A549 (cell line): ENCODE measurements at regions not wholly inside any gene's neighbourhood (a gene's known extent, or its start where the extent isn't known, plus 50 kb on each side); places are given as distances from the start of the nearest gene placed in this dataset.
A peak's percentile ranks its signal among the peaks of the same experiment; 100 is the strongest.

Experiments used
- ATAC-seq, 2 experiments: fragments of 200-7000 bp in 1 of 2; fragments of >200 bp in 1 of 2; cut with Nextera tagmentation in 1 of 2; cut with Tn5 transposase in 1 of 2; 3 replicates each; pipeline versions ENCODE4 v1.8.0 to v1.9.1; 2018 to 2020; ENCODE audit warnings: mild to moderate bottlenecking in 1 of 2, moderate library complexity in 1 of 2
- CTCF ChIA-PET: fragments of 300-600 bp; sonication (Branson Sonifier 250); formaldehyde crosslinking; extraction: SDS; loops from one replicate; lab custom pipeline; 2021; ENCODE audit warnings: antibody characterized with exemption, inconsistent platforms; lab: Yijun Ruan, JAX
- POLR2A ChIA-PET: fragments of 350-600 bp; formaldehyde crosslinking; extraction: SDS; loops from one replicate; lab custom pipeline; 2021; ENCODE audit warnings: antibody characterized with exemption, inconsistent platforms; lab: Yijun Ruan, JAX
- DNase-seq, 2 experiments: peaks; one replicate each; pipeline versions ENCODE4 v3.0.0 to v3.0.0-alpha.2; 2011 to 2016; ENCODE audit warnings: low read depth in 1 of 2, low spot score in 1 of 2
- FAIRE-seq: peaks from 2 replicates; lab custom pipeline; 2011; peaks lifted over from hg19 to GRCh38; lab: Jason Lieb, UNC
- H3K27ac ChIP-seq, 2 experiments: fragments of >200 bp; sonication (Bioruptor Twin); formaldehyde crosslinking; 3 replicates each; pipeline ENCODE4 v1.5.1; 2016 to 2017
- H3K4me1 ChIP-seq: fragments of >200 bp; sonication (Bioruptor Twin); formaldehyde crosslinking; 3 replicates; pipeline ENCODE4 v1.6.1; 2016
- H3K4me2 ChIP-seq: fragments of >200 bp; sonication (Bioruptor Twin); formaldehyde crosslinking; 3 replicates; pipeline ENCODE4 v1.6.1; 2016
- H3K4me3 ChIP-seq: fragments of >200 bp; sonication (Bioruptor Twin); formaldehyde crosslinking; 3 replicates; pipeline ENCODE4 v1.5.1; 2016
- H3K9me3 ChIP-seq: fragments of >200 bp; sonication (Bioruptor Twin); formaldehyde crosslinking; 3 replicates; pipeline ENCODE4 v1.6.1; 2016
- CBX2 ChIP-seq: fragments of 200-600 bp; sonication (generic); IDR thresholded peaks from 2 replicates; pipeline ENCODE4 v1.6.1; 2016; ENCODE audit warnings: low read depth, mild to moderate bottlenecking, borderline replicate concordance
- CEBPB ChIP-seq, 2 experiments: fragments of >200 bp in 1 of 2; sonication (Bioruptor Twin) in 1 of 2; formaldehyde crosslinking in 1 of 2; IDR thresholded peaks; 2 replicates each; pipeline ENCODE4 v1.6.1; 2012 to 2016
- CHD2 ChIP-seq: fragments of 150-350 bp; IDR thresholded peaks from 2 replicates; pipeline ENCODE4 v1.6.1; 2014; ENCODE audit warnings: low read length; ENCODE audit not compliant: partially characterized antibody
- EHF ChIP-seq: fragments of 250-450 bp; sonication (Bioruptor Pico); IDR thresholded peaks from 2 replicates; pipeline ENCODE4 v1.5.0; 2020; ENCODE audit warnings: mild to moderate bottlenecking
- EHMT2 ChIP-seq: fragments of 200-600 bp; sonication (generic); IDR thresholded peaks from 2 replicates; pipeline ENCODE4 v1.6.1; 2016; ENCODE audit warnings: antibody characterized with exemption, low read depth, mild to moderate bottlenecking, moderate library complexity
- FOSB ChIP-seq: fragments of 250-450 bp; sonication (Bioruptor Pico); IDR thresholded peaks from 2 replicates; pipeline ENCODE4 v1.5.0; 2020; ENCODE audit warnings: mild to moderate bottlenecking, moderate library complexity
- GATA3 ChIP-seq: IDR thresholded peaks from 2 replicates; pipeline ENCODE4 v1.6.1; 2012; ENCODE audit warnings: borderline replicate concordance
- HDAC2 ChIP-seq: fragments of 200-600 bp; sonication (generic); IDR thresholded peaks from 2 replicates; pipeline ENCODE4 v1.6.1; 2016
- HOXA7 ChIP-seq: fragments of 250-450 bp; sonication (Bioruptor Pico); IDR thresholded peaks from 2 replicates; pipeline ENCODE4 v1.5.0; 2020; ENCODE audit warnings: mild to moderate bottlenecking, moderate library complexity
- HOXB5 ChIP-seq: fragments of 250-450 bp; sonication (Bioruptor Pico); IDR thresholded peaks from 2 replicates; pipeline ENCODE4 v1.5.0; 2020; ENCODE audit warnings: mild to moderate bottlenecking, moderate library complexity
- JUN ChIP-seq, 2 experiments: fragments of >200 bp; sonication (Bioruptor Twin); formaldehyde crosslinking; IDR thresholded peaks; 2 replicates in 1 of 2; 3 replicates in 1 of 2; pipeline ENCODE4 v1.6.1; 2016 to 2017
- JUNB ChIP-seq: fragments of >200 bp; sonication (Bioruptor Twin); formaldehyde crosslinking; IDR thresholded peaks from 2 replicates; pipeline ENCODE4 v1.6.1; 2016
- KDM5A ChIP-seq: fragments of 200-600 bp; sonication (generic); IDR thresholded peaks from 2 replicates; pipeline ENCODE4 v1.6.1; 2016; ENCODE audit warnings: antibody characterized with exemption, mild to moderate bottlenecking
- NFE2L2 ChIP-seq: fragments of 150-350 bp; conservative IDR thresholded peaks from 2 replicates; pipeline ENCODE4 v1.6.1; 2014; ENCODE audit warnings: low read length
- NPAS2 ChIP-seq: fragments of 250-450 bp; sonication (Bioruptor Pico); IDR thresholded peaks from 2 replicates; pipeline ENCODE4 v1.8.0; 2022; ENCODE audit warnings: mild to moderate bottlenecking, moderate library complexity, borderline replicate concordance
- NR3C1 ChIP-seq: fragments of >200 bp; sonication (Bioruptor Twin); formaldehyde crosslinking; IDR thresholded peaks from 3 replicates; pipeline ENCODE4 v1.6.1; 2017
- POLR2A ChIP-seq: IDR thresholded peaks from 2 replicates; pipeline ENCODE4 v1.6.1; 2012; ENCODE audit warnings: mild to moderate bottlenecking, low read length
- RAD21 ChIP-seq, 2 experiments: fragments of >200 bp in 1 of 2; sonication (Bioruptor Twin) in 1 of 2; formaldehyde crosslinking in 1 of 2; IDR thresholded peaks in 1 of 2; conservative IDR thresholded peaks in 1 of 2; 2 replicates in 1 of 2; 3 replicates in 1 of 2; pipeline ENCODE4 v1.6.1; 2012 to 2018; ENCODE audit warnings: inconsistent platforms in 1 of 2
- RCOR1 ChIP-seq: fragments of 150-350 bp; IDR thresholded peaks from 2 replicates; pipeline ENCODE4 v1.6.1; 2014; ENCODE audit warnings: antibody characterized with exemption, low read length, low read depth
- RFX5 ChIP-seq: fragments of 450-650 bp; IDR thresholded peaks from 2 replicates; pipeline ENCODE4 v1.7.1; 2014; ENCODE audit warnings: antibody characterized with exemption, mild to moderate bottlenecking, moderate library complexity
- RNF2 ChIP-seq: fragments of 200-600 bp; sonication (generic); IDR thresholded peaks from 2 replicates; pipeline ENCODE4 v1.6.1; 2016; ENCODE audit warnings: low read depth, mild to moderate bottlenecking, antibody characterized with exemption, moderate library complexity, borderline replicate concordance
- SREBF2 ChIP-seq: fragments of 450-650 bp; IDR thresholded peaks from 2 replicates; pipeline ENCODE4 v1.6.1; 2014; ENCODE audit warnings: mild to moderate bottlenecking, moderate library complexity
- TP53 ChIP-seq: fragments of 250-450 bp; sonication (Bioruptor Pico); IDR thresholded peaks from 2 replicates; pipeline ENCODE4 v1.5.0; 2021; ENCODE audit warnings: mild to moderate bottlenecking, moderate library complexity
- ZC3H11A ChIP-seq: fragments of 450-650 bp; IDR thresholded peaks from 2 replicates; pipeline ENCODE4 v1.6.1; 2014; ENCODE audit warnings: antibody characterized with exemption, mild to moderate bottlenecking
- ZFP36 ChIP-seq: fragments of 450-650 bp; IDR thresholded peaks from 2 replicates; pipeline ENCODE4 v1.6.1; 2014; ENCODE audit warnings: borderline replicate concordance; ENCODE audit not compliant: partially characterized antibody
- ZSCAN20 ChIP-seq: fragments of 250-450 bp; sonication (Bioruptor Pico); IDR thresholded peaks from 2 replicates; pipeline ENCODE4 v1.8.0; 2022; ENCODE audit warnings: mild to moderate bottlenecking, moderate library complexity
- WGBS: methylation state at CpG from one replicate; pipeline ENCODE4 v1.1.6; 2017; ENCODE audit errors: missing lambda C conversion rate; 5-methylcytosine and 5-hydroxymethylcytosine counted together

- TF ChIP-seq HDAC2, result no peak
- no peak for TF ChIP-seq SREBF2
- TF ChIP-seq EHF (CRISPR knock-in tag), result no peak
- TF ChIP-seq NR3C1, result no peak
- TF ChIP-seq JUN (IDR thresholded peaks at IDR 0.05), result no peak
- no peak for TF ChIP-seq CBX2
- no peak for TF ChIP-seq JUNB
- TF ChIP-seq RCOR1, result no peak
- no peak for TF ChIP-seq HOXA7 (CRISPR knock-in tag)
- FAIRE-seq (no peak), ATAC-seq (no peak; a peak in 1 of 6 replicates), DNase-seq (no peak)
- POLR2A ChIA-PET, result interaction anchor here (0.7 to 1.6 kb wide), 3 partner anchors 15 to 422 kb away, joined by 3 to 6 read pairs (median 3); no protein-coding TSS in a partner anchor
- WGBS, result 75% methylated on average over 2 of the region's 4 CpGs
- no peak overlapping the region for H3K4me3 ChIP-seq
- peak overlapping the region; percentile 77 to 78 for H3K27ac ChIP-seq
- H3K4me2 ChIP-seq, result peak overlapping the region; percentile 63; the same call in 1 of the 3 replicates
- CTCF ChIA-PET, result interaction anchor here (0.7 to 3.6 kb wide), 18 partner anchors 9 to 535 kb away, joined by 3 to 24 read pairs (median 4); no protein-coding TSS in a partner anchor
- peaks cover 57% of the 10 kb centered on the region for H3K4me1 ChIP-seq
- peaks cover 4% of the 10 kb centered on the region; the same call in 1 of the 3 replicates for H3K9me3 ChIP-seq
Measured at GRCh38 chrX:39731735-39732134, 366.0 kb downstream of the BCOR start.

GRCh38 chrX:39733745-39734144 lies 364.0 kb downstream of the BCOR start:
- ChIA-PET CTCF (interaction anchor here (2.9 kb wide), 1 partner anchor 280 kb away, joined by 8 read pairs; no protein-coding TSS in a partner anchor), POLR2A (no interaction called here)
- ATAC-seq, result no peak
- H3K4me3 ChIP-seq, result no peak overlapping the region
- peaks cover 59% of the 10 kb centered on the region for H3K4me1 ChIP-seq
- no peak for FAIRE-seq
- no peak overlapping the region; the same call in 2 of the 3 replicates for H3K4me2 ChIP-seq
- TF ChIP-seq CHD2 (no peak), CEBPB (IDR thresholded peaks at IDR 0.05) (no peak), ZFP36 (no peak)
- WGBS, result 100% methylated on average over 1 of the region's 1 CpG
- H3K9me3 ChIP-seq, result peaks cover 4% of the 10 kb centered on the region; the same call in 1 of the 3 replicates
- peak overlapping the region; percentile 74 to 78; a peak in 4 of 6 replicates for H3K27ac ChIP-seq
- DNase-seq, result no peak

- Histone ChIP-seq H3K4me1 (peaks cover 59% of the 10 kb centered on the region), H3K4me2 (no peak overlapping the region), H3K27ac (peak overlapping the region in 1 of 2 experiments; percentile 85; a peak in 2 of 6 replicates), H3K4me3 (no peak overlapping the region), H3K9me3 (no peaks in the 10 kb centered on the region)
- no peak for FAIRE-seq
- no peak for DNase-seq
- ChIA-PET CTCF (interaction anchor here (2.9 kb wide), 1 partner anchor 279 kb away, joined by 8 read pairs; no protein-coding TSS in a partner anchor), POLR2A (no interaction called here)
- TF ChIP-seq NFE2L2 (no peak), FOSB (CRISPR knock-in tag) (no peak), RFX5 (no peak), NR3C1 (no peak), HOXB5 (CRISPR knock-in tag) (no peak), HOXA7 (CRISPR knock-in tag) (no peak), POLR2A (no peak), RNF2 (no peak), EHMT2 (no peak), ZC3H11A (no peak), GATA3 (no peak), HDAC2 (no peak), ZSCAN20 (CRISPR knock-in tag) (no peak), KDM5A (no peak), JUNB (no peak), NPAS2 (CRISPR knock-in tag) (no peak), RAD21 (conservative IDR thresholded peaks at IDR 0.05 in 1 of 2, IDR thresholded peaks at IDR 0.05 in 1 of 2) (no peak), TP53 (CRISPR knock-in tag) (no peak)
- 80% methylated on average over 2 of the region's 2 CpGs for WGBS
- ATAC-seq, result no peak
Measured at GRCh38 chrX:39734174-39734776, 363.5 kb downstream of the BCOR start.
